Activated naive CD4-positive, alpha-beta T cell treated with anti-CD3 and anti-CD28 coated beads for 36 hours (primary cell): ENCODE measurements at regions not wholly inside any gene's neighbourhood (a gene's known extent, or its start where the extent isn't known, plus 50 kb on each side); places are given as distances from the start of the nearest gene placed in this dataset.

Experiments
- CTCF ChIA-PET: fragments of 350-600 bp; sonication (Branson Sonifier 250); formaldehyde crosslinking; loops from one replicate; lab custom pipeline; 2021; ENCODE audit warnings: antibody characterized with exemption; lab: Charles Lee
- DNase-seq: peaks from one replicate; pipeline ENCODE4 v3.0.0-alpha.2; 2020
- H3K27ac Mint-ChIP-seq: one replicate; pipeline ENCODE4 v1.8.0; 2021; ENCODE audit warnings: mild to moderate bottlenecking, mixed read lengths
- H3K27me3 Mint-ChIP-seq: one replicate; pipeline ENCODE4 v1.8.0; 2021; ENCODE audit warnings: low read depth, mixed read lengths
- H3K36me3 Mint-ChIP-seq: one replicate; pipeline ENCODE4 v1.8.0; 2021; ENCODE audit warnings: low read depth, mixed read lengths
- H3K4me1 Mint-ChIP-seq: one replicate; pipeline ENCODE4 v1.8.0; 2021; ENCODE audit warnings: low read depth, mixed read lengths
- H3K4me3 Mint-ChIP-seq: one replicate; pipeline ENCODE4 v1.8.0; 2021; ENCODE audit warnings: mild to moderate bottlenecking, moderate library complexity, mixed read lengths
- H3K9me3 Mint-ChIP-seq: one replicate; pipeline ENCODE4 v1.8.0; 2021; ENCODE audit warnings: mixed read lengths
- intact Hi-C: fragments of 100-400 bp; cut with micrococcal nuclease; formaldehyde crosslinking; loops from one replicate; pipeline ENCODE4 v1.15.1; 2023

DNA sequence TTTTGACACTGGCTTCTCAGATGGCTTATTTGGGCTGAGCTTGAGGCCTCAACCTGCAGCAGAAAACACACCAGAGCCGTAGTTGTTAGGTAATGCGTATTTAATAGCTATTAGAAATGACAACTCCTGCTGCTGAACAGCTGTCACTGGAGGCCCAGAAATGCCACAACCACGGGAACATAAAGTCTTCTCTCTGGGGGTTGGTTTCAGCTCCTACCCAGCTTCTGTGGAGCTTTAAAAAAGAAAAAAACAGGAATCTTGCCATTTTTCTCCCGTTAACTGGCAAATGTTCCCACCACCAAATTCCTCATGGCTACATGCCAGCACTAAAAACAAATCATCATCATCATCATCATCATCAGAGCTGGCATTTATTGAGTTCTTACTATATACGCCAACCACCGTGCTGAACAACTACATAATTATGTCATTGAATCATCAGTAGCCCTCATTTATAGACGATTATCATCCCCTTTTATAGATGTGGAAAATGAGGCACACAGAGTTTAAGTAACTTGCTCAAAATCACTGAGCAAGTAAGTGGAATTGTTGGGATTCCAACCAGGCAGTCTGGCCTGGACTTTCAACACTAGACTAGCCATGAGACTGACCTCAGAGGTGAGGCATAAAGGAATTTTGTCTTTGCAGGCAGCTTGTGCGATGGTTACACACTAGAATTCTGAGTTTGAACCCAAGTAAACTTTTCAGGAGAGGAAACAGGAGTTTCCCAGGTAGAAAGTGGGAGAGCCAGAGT is 185.3 kb upstream of the WWC1 start:
- no peak overlapping the region for H3K27ac Mint-ChIP-seq
- no peak overlapping the region for H3K4me3 Mint-ChIP-seq
- no peak for DNase-seq
- H3K27me3 Mint-ChIP-seq = peaks cover 4% of the 10 kb centered on the region
- H3K4me1 Mint-ChIP-seq = no peaks in the 10 kb centered on the region
- H3K36me3 Mint-ChIP-seq = no peaks in the 10 kb centered on the region
- intact Hi-C loops = no loop called here
- H3K9me3 Mint-ChIP-seq = no peaks in the 10 kb centered on the region
- CTCF ChIA-PET = interaction anchor here (0.7 kb wide), 1 partner anchor 113 kb away, joined by 3 read pairs; no protein-coding TSS in a partner anchor

DNA sequence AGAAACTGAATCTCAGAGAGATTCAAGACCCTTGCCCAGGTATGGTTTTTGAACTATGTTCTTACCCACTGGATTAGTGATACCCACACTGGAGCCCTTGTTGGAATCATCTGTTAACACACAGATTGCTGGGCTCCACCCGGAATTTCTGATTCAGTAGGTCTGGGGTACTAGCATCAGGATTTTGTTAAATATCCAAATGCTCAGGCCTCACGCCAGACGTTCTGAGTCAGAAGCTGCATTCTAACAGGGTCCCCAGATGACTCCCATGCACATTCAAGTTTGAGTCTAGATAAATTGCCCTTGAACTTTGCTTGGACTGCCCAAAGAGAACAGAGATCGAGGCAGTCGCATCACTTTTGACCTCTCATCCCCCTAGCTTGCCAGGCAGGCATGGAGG is 182.0 kb upstream of the WWC1 start:
- H3K27ac Mint-ChIP-seq = no peak overlapping the region

DNA sequence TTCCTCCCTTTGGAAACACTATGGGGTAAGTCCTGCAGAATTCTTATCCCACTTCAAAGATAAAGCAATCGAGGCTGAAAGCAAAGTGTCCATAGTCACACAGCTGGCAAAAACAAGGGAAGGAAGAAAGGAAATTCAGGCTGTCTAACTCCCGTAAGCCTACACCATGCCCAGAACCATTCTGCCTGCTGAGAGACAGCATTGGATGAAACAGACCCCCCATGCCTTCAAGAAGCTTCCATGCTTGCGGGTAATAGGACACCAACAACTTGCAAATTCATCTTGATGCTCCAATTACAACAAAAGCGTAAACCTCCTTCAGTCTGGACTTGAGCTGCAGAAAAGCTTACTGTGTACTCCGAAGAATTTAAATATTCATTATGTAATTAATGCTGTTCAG is 181.1 kb upstream of the WWC1 start:
- DNase-seq = no peak
- peaks cover 6% of the 10 kb centered on the region for H3K27me3 Mint-ChIP-seq
- no peaks in the 10 kb centered on the region for H3K36me3 Mint-ChIP-seq
- H3K4me1 Mint-ChIP-seq = no peaks in the 10 kb centered on the region
- no peaks in the 10 kb centered on the region for H3K9me3 Mint-ChIP-seq
- intact Hi-C loops = no loop called here
- H3K4me3 Mint-ChIP-seq = no peak overlapping the region
- CTCF ChIA-PET = interaction anchor here (0.7 kb wide), 1 partner anchor 835 kb away, joined by 3 read pairs; no protein-coding TSS in a partner anchor
- H3K27ac Mint-ChIP-seq = no peak overlapping the region

More for the DNA sequence above, 182.0 kb upstream of the WWC1 start:
- H3K27me3 Mint-ChIP-seq = peaks cover 6% of the 10 kb centered on the region
- CTCF ChIA-PET = interaction anchor here (1.3 kb wide), 1 partner anchor 110 kb away, joined by 6 read pairs; no protein-coding TSS in a partner anchor
- H3K4me1 Mint-ChIP-seq = no peaks in the 10 kb centered on the region
- H3K9me3 Mint-ChIP-seq = no peaks in the 10 kb centered on the region
- no peak overlapping the region for H3K4me3 Mint-ChIP-seq
- DNase-seq = no peak
- H3K36me3 Mint-ChIP-seq = no peaks in the 10 kb centered on the region
- intact Hi-C loops = no loop called here

- H3K4me1 Mint-ChIP-seq = no peaks in the 10 kb centered on the region
- peaks cover 6% of the 10 kb centered on the region for H3K27me3 Mint-ChIP-seq
- no peaks in the 10 kb centered on the region for H3K36me3 Mint-ChIP-seq
- intact Hi-C loops = no loop called here
- no peak for DNase-seq
- H3K27ac Mint-ChIP-seq = no peak overlapping the region
- H3K9me3 Mint-ChIP-seq = no peaks in the 10 kb centered on the region
- CTCF ChIA-PET = interaction anchor here (0.7 to 3.8 kb wide), 2 partner anchors 108 to 194 kb away, joined by 3 to 27 read pairs; no protein-coding TSS in a partner anchor
- no peak overlapping the region for H3K4me3 Mint-ChIP-seq
These were observed 180.3 kb upstream of the WWC1 start for GRCh38 chr5:168110870-168111832.

DNA sequence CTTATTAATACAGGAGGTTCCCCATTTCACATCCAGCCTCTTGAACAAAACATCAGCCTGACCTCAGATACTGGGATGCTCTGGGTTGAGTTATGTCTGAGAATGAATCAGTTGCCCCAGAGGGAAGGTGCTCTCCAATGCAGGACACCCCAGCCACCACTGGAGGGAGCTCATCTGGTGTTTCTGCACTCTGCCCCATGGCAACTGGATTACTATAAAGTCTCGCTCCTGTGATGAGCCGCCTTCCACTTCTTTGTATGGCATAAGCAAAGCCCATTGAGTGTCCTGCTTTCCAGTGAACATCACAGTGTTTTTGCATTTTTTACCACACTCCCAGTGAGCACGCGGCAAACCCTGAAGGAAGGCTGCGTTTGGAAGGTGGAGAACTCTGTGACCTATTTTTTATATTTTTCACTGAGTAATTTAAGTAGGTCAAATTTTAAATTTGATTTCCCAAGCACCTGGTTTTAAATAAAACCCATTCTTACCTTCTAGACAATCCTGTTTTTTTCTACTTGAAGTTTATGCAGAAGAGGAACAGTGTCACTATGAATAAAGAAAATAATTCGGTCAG is 176.9 kb upstream of the WWC1 start:
- peaks cover 4% of the 10 kb centered on the region for H3K27me3 Mint-ChIP-seq
- H3K4me1 Mint-ChIP-seq = peaks cover 1% of the 10 kb centered on the region
- CTCF ChIA-PET = interaction anchor here (1.0 to 3.8 kb wide), 3 partner anchors 9 to 105 kb away, joined by 3 to 27 read pairs (median 4); no protein-coding TSS in a partner anchor
- H3K36me3 Mint-ChIP-seq = no peaks in the 10 kb centered on the region
- no peaks in the 10 kb centered on the region for H3K9me3 Mint-ChIP-seq
- no peak overlapping the region for H3K4me3 Mint-ChIP-seq
- DNase-seq = peak; percentile 75
- intact Hi-C loops = loop anchor here (1.0 kb wide), 1 partner anchor 106 kb away; no protein-coding TSS in a partner anchor
- no peak overlapping the region for H3K27ac Mint-ChIP-seq

DNA sequence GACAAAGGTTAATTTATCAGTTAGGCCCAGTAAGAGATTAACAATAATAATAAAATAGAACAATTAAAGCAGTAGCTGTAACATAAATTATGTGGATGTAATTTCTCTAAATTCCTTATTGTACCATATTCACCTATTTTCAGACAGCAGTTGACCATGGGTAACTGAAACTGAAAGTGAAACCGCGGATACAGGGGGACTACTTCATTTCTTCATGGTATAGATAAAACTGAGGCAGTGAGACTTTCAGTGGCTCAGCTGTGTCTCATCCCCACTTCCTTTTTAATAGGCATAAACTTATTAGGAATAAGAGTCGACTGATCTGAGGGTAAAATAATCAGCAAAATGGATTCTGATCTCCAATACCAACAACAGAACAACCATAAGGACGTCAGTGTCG is 174.0 kb upstream of the WWC1 start:
- no peak overlapping the region for H3K4me3 Mint-ChIP-seq
- no peak for DNase-seq
- H3K27me3 Mint-ChIP-seq = no peaks in the 10 kb centered on the region
- H3K27ac Mint-ChIP-seq = no peak overlapping the region
- CTCF ChIA-PET = interaction anchor here (1.2 kb wide), 1 partner anchor 102 kb away, joined by 3 read pairs; no protein-coding TSS in a partner anchor
- H3K36me3 Mint-ChIP-seq = no peaks in the 10 kb centered on the region
- intact Hi-C loops = no loop called here
- no peaks in the 10 kb centered on the region for H3K9me3 Mint-ChIP-seq
- H3K4me1 Mint-ChIP-seq = peaks cover 16% of the 10 kb centered on the region

DNA sequence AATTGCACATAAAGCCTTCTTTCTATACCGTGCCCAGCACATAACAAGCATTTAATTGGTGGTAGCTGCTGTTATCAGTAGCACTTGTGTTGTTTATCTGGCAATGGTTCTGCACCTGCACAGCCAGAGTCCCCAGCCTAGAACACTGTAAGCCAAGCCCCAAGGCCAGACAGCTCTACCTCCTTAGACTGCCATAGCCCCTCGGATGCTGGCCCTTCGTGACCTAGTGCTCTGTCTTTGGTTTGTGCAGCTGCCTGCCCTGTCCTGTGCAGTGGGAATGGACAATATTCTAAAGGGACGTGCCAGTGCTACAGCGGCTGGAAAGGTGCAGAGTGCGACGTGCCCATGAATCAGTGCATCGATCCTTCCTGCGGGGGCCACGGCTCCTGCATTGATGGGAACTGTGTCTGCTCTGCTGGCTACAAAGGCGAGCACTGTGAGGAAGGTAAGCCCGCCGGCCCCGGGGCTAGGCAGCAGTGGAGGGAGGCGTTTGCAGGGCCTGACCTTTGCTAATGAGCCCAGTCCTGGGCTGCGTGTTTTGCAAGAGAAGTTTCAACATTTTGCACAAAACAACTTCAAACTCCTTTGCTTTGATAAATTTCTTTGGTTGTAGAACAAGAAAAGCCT is 173.3 kb upstream of the WWC1 start:
- CTCF ChIA-PET = no interaction called here
- Mint-ChIP-seq H3K27me3 (no peaks in the 10 kb centered on the region), H3K27ac (no peak overlapping the region), H3K4me1 (peaks cover 16% of the 10 kb centered on the region), H3K36me3 (no peaks in the 10 kb centered on the region), H3K9me3 (no peaks in the 10 kb centered on the region), H3K4me3 (no peak overlapping the region)
- intact Hi-C loops = no loop called here
- no peak for DNase-seq

DNA sequence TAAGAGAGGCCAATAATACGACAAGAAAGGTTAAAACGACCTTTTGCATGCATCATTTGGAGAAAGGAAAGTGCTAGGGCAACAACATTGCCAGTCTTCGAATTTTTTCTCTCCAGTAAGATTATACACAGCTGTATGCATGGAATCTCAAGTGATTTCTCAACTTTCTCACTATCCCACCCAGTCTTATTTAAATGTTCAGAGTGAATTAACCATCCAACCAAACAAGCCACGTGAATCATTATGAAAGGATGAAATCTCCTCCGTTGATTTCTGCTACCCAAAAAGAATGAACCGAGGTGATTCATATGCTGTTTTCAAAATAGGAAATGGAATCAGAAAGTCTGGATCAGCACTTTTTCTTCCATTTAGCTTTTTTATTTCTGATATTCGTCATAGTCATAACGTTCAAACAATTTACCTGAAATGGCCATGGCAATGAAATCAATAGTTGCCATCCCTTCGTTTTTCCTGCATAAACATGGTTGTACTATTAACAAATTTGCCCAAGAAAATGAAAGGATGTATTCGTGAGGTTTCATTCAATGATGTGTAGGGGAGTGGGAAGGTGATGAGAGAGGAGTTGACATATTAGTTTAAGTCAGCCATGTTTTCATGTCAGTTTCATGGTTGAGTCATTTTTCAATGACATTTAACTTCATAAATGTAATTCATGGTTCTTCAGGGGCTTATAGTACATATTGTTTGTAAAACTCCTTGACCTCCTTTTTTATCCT is 170.9 kb upstream of the WWC1 start:
- Mint-ChIP-seq H3K36me3 (no peaks in the 10 kb centered on the region), H3K4me1 (peaks cover 29% of the 10 kb centered on the region), H3K4me3 (no peak overlapping the region), H3K27me3 (no peaks in the 10 kb centered on the region), H3K27ac (no peak overlapping the region), H3K9me3 (no peaks in the 10 kb centered on the region)
- intact Hi-C loops = no loop called here
- no peak for DNase-seq
- CTCF ChIA-PET = interaction anchor here (0.7 kb wide), 1 partner anchor 7 kb away, joined by 3 read pairs; no protein-coding TSS in a partner anchor

DNA sequence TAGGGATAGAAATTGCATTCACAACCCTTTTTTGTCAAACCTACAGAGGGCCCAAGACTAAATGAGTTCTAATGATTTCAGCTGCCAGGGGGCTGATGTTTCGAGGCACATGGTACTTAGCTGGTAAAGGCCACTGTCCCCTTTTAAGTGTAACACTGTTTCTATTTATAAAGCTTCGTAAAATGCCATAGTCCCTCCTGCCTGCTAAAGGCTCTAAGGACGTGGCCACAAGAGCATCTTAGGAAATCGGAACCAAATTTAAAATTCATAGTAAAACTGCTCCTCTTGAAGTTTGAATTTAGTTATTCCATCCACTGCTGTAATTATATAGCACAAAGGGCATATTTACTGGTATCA is 170.3 kb upstream of the WWC1 start:
- CTCF ChIA-PET = interaction anchor here (0.7 kb wide), 1 partner anchor 8 kb away, joined by 3 read pairs; no protein-coding TSS in a partner anchor
- H3K4me3 Mint-ChIP-seq = no peak overlapping the region
- DNase-seq = no peak
- intact Hi-C loops = no loop called here
- no peaks in the 10 kb centered on the region for H3K9me3 Mint-ChIP-seq
- H3K4me1 Mint-ChIP-seq = peaks cover 29% of the 10 kb centered on the region
- H3K36me3 Mint-ChIP-seq = no peaks in the 10 kb centered on the region
- peaks cover 2% of the 10 kb centered on the region for H3K27me3 Mint-ChIP-seq
- H3K27ac Mint-ChIP-seq = no peak overlapping the region

- Mint-ChIP-seq H3K4me1 (peaks cover 29% of the 10 kb centered on the region), H3K9me3 (no peaks in the 10 kb centered on the region), H3K27me3 (peaks cover 2% of the 10 kb centered on the region), H3K36me3 (no peaks in the 10 kb centered on the region), H3K27ac (no peak overlapping the region), H3K4me3 (no peak overlapping the region)
- CTCF ChIA-PET = interaction anchor here (0.5 to 1.0 kb wide), 4 partner anchors 9 to 105 kb away, joined by 3 to 5 read pairs (median 4); no protein-coding TSS in a partner anchor
- intact Hi-C loops = loop anchor here (1.0 kb wide), 1 partner anchor 103 kb away; no protein-coding TSS in a partner anchor
- DNase-seq = no peak
These were observed 167.6 kb upstream of the WWC1 start for GRCh38 chr5:168123631-168124528.
